ENCODE measurements at regions not wholly inside any gene's neighbourhood (a gene's known extent, or its start where the extent isn't known, plus 50 kb on each side); places are given as distances from the start of the nearest gene placed in this dataset.

DNA sequence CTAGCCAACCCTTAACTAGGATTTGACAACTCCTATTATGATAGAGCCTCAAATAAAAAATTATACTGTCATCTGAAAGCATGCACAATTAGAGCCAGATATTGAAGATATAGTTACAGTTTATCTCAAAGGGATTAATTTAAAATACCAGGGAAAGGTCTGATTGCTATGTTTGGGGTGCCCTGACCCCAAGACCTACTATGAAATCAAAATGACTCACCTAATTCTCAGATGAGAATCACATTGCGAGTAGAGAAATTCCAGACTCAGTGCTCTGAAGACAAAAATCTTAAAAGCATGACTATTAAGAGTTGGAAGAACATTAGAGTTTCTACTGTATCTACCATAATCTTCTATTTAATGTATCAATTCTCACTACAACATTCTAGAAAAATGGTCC is 297.1 kb downstream of the AHR start:
- intact Hi-C loops (cut with DNase I), result no loop called here
- no peaks in the 10 kb centered on the region for H3K9me3 ChIP-seq
- no peaks in the 10 kb centered on the region for H3K4me1 ChIP-seq
- H3K36me3 ChIP-seq (replicated peaks in 1 of 2; ENCODE audit: insufficient read depth in 1 of 2, low read depth in 2 of 2), result no peaks in the 10 kb centered on the region
- DNase-seq, result no peak
- 75% methylated on average over 1 of the region's 1 CpG for WGBS, 2 donors
- H3K4me3 ChIP-seq, result no peak overlapping the region
- no peak for ATAC-seq
- no peak overlapping the region for H3K27ac ChIP-seq
- TF ChIP-seq, protein P1, sequence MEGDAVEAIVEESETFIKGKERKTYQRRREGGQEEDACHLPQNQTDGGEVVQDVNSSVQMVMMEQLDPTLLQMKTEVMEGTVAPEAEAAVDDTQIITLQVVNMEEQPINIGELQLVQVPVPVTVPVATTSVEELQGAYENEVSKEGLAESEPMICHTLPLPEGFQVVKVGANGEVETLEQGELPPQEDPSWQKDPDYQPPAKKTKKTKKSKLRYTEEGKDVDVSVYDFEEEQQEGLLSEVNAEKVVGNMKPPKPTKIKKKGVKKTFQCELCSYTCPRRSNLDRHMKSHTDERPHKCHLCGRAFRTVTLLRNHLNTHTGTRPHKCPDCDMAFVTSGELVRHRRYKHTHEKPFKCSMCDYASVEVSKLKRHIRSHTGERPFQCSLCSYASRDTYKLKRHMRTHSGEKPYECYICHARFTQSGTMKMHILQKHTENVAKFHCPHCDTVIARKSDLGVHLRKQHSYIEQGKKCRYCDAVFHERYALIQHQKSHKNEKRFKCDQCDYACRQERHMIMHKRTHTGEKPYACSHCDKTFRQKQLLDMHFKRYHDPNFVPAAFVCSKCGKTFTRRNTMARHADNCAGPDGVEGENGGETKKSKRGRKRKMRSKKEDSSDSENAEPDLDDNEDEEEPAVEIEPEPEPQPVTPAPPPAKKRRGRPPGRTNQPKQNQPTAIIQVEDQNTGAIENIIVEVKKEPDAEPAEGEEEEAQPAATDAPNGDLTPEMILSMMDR (IDR thresholded peaks at IDR 0.05), result no peak
- no peak for TF ChIP-seq POLR2A (IDR thresholded peaks at IDR 0.05)
- no peaks in the 10 kb centered on the region for H3K27me3 ChIP-seq

DNA sequence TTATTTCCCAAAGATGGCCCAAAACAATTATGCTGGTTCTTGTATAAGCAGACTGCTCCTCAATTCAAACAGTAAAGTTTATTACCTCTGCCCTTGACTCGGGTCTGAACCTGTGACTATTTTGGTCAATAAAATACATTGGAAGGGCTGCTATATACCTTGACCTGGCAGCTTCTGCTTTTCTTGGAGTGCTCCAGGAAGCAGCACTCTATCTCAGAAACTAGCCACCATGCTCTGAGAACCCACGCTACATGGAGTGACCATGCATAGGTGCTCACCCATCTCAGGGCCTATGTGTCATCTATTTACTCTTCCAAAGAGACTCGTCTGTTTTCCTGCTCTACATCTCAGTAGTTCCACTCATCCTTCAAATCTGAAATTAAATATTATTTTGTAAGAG is 299.9 kb downstream of the AHR start:
- Histone ChIP-seq H3K27me3 (no peaks in the 10 kb centered on the region), H3K9me3 (no peaks in the 10 kb centered on the region), H3K4me3 (no peak overlapping the region), H3K27ac (no peak overlapping the region), H3K36me3 (replicated peaks in 1 of 2; ENCODE audit: insufficient read depth in 1 of 2, low read depth in 2 of 2) (no peaks in the 10 kb centered on the region), H3K4me1 (no peaks in the 10 kb centered on the region)
- intact Hi-C loops (cut with DNase I), result no loop called here
- WGBS, 2 donors, result 56 to 68% methylated on average over 3 of the region's 3 CpGs
- DNase-seq, result no peak
- ATAC-seq, result no peak
- TF ChIP-seq, protein P1 (IDR thresholded peaks at IDR 0.05), result no peak
- no peak for TF ChIP-seq POLR2A (IDR thresholded peaks at IDR 0.05)

DNA sequence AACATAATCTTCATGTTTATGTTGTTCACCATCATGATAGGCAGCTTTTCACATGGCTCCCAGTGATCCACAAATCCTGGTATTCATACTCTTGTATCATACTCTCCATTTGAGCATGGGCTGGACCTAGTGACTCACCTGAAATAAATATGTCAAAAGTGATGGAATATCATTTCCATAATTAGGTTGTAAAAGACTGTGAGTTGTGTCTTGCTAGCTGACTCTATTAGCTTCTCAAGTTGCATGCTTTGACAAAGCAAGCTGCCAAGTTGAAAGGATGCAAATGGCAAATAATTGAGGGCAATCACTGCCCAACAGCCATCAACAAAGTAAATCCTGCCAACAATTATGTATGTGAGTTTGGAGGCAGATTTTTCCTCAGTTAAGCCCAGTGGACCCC is 300.4 kb downstream of the AHR start:
- no peaks in the 10 kb centered on the region for H3K36me3 ChIP-seq (replicated peaks in 1 of 2; ENCODE audit: insufficient read depth in 1 of 2, low read depth in 2 of 2)
- ATAC-seq (no peak), DNase-seq (no peak)
- intact Hi-C loops (cut with DNase I), result no loop called here
- no peaks in the 10 kb centered on the region for H3K4me1 ChIP-seq
- H3K27me3 ChIP-seq, result no peaks in the 10 kb centered on the region
- TF ChIP-seq POLR2A (IDR thresholded peaks at IDR 0.05), result no peak
- TF ChIP-seq, protein P1 (IDR thresholded peaks at IDR 0.05), result no peak
- H3K4me3 ChIP-seq, result no peak overlapping the region
- no peaks in the 10 kb centered on the region for H3K9me3 ChIP-seq
- no peak overlapping the region for H3K27ac ChIP-seq

DNA sequence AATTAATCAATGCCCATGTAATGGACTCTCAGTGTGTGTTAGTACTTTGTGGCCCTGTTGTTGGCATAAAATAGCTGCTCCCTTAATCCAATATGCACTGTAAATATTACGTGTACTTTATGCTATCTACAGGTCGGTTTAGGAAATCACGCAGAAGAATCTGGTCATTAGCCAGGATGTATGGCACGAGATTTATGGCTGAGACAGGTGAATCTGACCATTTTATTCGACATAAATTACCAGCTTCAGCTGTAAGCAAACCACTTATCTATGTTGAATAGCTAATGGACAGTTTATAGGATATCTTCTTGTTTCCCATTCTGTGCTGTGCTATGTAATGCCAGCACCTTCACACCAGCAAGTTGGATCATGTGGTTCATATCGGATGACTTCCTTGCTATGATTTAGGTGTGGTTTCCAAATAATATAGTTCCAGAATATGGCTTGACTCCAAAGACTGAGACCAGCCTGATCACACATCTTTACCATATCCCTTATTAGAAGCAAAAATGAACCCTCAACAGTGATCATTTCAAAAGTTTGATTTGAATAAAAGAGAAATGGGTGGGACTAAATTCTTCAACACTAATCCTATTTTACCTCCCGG is 301.4 kb downstream of the AHR start:
- Histone ChIP-seq H3K9me3 (peaks cover 0 to 4% (median 0%) of the 10 kb centered on the region in 3 donors), H3K4me3 (no peak overlapping the region), H3K4me1 (no peaks in the 10 kb centered on the region), H3K36me3 (replicated peaks in 1 of 2; ENCODE audit: insufficient read depth in 1 of 2, low read depth in 2 of 2) (no peaks in the 10 kb centered on the region), H3K27me3 (no peaks in the 10 kb centered on the region), H3K27ac (peak overlapping the region in 1 of 4 donors; percentile 18)
- ATAC-seq, result no peak
- intact Hi-C loops (cut with DNase I), result no loop called here
- 64 to 68% methylated on average over 7 of the region's 7 CpGs for WGBS, 2 donors
- no peak for DNase-seq
- TF ChIP-seq, protein P1 (IDR thresholded peaks at IDR 0.05), result no peak
- TF ChIP-seq POLR2A (IDR thresholded peaks at IDR 0.05), result no peak

DNA sequence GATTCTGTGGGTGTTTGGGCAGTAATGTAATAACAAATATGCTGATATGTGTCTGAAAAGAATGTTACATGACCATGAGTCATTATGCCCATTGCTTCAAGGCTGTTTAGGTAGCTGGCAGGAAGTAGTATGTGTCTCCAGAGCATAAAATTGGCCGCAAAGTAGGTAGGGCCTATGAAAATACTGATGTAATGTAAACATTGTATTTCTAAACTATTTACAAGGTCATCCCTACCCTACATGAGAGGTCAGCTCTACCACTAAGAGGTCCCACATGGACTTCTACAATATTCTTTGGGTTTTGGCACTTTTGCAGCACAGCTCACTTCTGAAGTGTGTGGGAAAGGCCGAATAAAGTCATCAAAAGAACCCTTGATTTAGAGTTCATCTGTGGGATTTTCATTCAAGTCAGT is 301.9 kb downstream of the AHR start:
- DNase-seq, result peak in 1 of 4 donors; percentile 33
- WGBS, 2 donors, result 69 to 72% methylated on average over 2 of the region's 2 CpGs
- Histone ChIP-seq H3K36me3 (replicated peaks in 1 of 2; ENCODE audit: insufficient read depth in 1 of 2, low read depth in 2 of 2) (no peaks in the 10 kb centered on the region), H3K4me1 (no peaks in the 10 kb centered on the region), H3K27ac (peak overlapping the region in 1 of 4 donors; percentile 18), H3K9me3 (peaks cover 0 to 4% (median 0%) of the 10 kb centered on the region in 3 donors), H3K4me3 (no peak overlapping the region), H3K27me3 (no peaks in the 10 kb centered on the region)
- no peak for TF ChIP-seq POLR2A (IDR thresholded peaks at IDR 0.05)
- TF ChIP-seq, protein P1 (IDR thresholded peaks at IDR 0.05), result no peak
- ATAC-seq, result peak; percentile 50
- intact Hi-C loops (cut with DNase I), result no loop called here
